Adrenal gland (tissue), 9 donors: ENCODE measurements at regions not wholly inside any gene's neighbourhood (a gene's known extent, or its start where the extent isn't known, plus 50 kb on each side); places are given as distances from the start of the nearest gene placed in this dataset.
"Not testable (repeated sequence)": the region's sequence is repeated elsewhere in the genome, so short reads cannot be mapped to it uniquely, and the experiment has no call there.

Experiments
- DNase-seq, 7 donors: peaks; one replicate each; pipeline ENCODE4 v3.0.0-alpha.2; 2019 to 2020
- H3K27ac ChIP-seq, 5 donors: fragments of 200-600 bp; sonication (generic) in 4 of 5; 1 replicate in 3 of 5; 2 replicates in 2 of 5; pipeline versions ENCODE4 v1.5.1 to v1.8.0; 2016 to 2020; ENCODE audit warnings: mild to moderate bottlenecking in 1 of 5
- H3K27me3 ChIP-seq: fragments of 200-600 bp; 2 replicates; pipeline ENCODE4 v1.8.0; 2021
- H3K36me3 ChIP-seq, 2 donors: fragments of 200-600 bp; replicated peaks in 1 of 2; 1 replicate in 1 of 2; 2 replicates in 1 of 2; pipeline versions ENCODE4 v1.5.1 to v1.8.0; 2018 to 2022
- H3K4me1 ChIP-seq, 2 donors: fragments of 200-600 bp; replicated peaks in 1 of 2; 1 replicate in 1 of 2; 2 replicates in 1 of 2; pipeline versions ENCODE4 v1.5.1 to v1.8.0; 2018 to 2021
- H3K4me3 ChIP-seq, 4 donors: fragments of 200-600 bp; sonication (generic) in 3 of 4; one replicate each; pipeline ENCODE4 v1.5.1; 2016 to 2018
- H3K9me3 ChIP-seq, 3 donors: fragments of 200-600 bp; sonication (generic) in 1 of 3; replicated peaks in 1 of 3; 1 replicate in 2 of 3; 2 replicates in 1 of 3; pipeline versions ENCODE4 v1.5.1 to v1.8.0; 2016 to 2021
- CTCF ChIP-seq, 6 experiments: fragments of 450-650 bp in 4 of 6; fragments of 200-600 bp in 2 of 6; sonication (generic) in 1 of 6; IDR thresholded peaks; 1 replicate in 5 of 6; 2 replicates in 1 of 6; pipeline versions ENCODE4 v1.5.1 to v1.8.0; 2016 to 2021; ENCODE audit warnings: antibody characterized with exemption in 6 of 6, mild to moderate bottlenecking in 2 of 6, moderate library complexity in 1 of 6
- POLR2A ChIP-seq, 2 donors: fragments of 450-650 bp; IDR thresholded peaks; one replicate each; pipeline ENCODE4 v1.6.1; 2017; ENCODE audit warnings: antibody characterized with exemption in 2 of 2, mild to moderate bottlenecking in 2 of 2, moderate library complexity in 1 of 2
- WGBS, 4 donors: extraction: QIAGEN DNeasy Blood & Tissue Kit in 2 of 4; methylation state at CpG; one replicate each; pipeline versions ENCODE4 v1.1.5 to v1.1.7; 2013 to 2017; 5-methylcytosine and 5-hydroxymethylcytosine counted together
- intact Hi-C, 2 donors: fragments of 100-400 bp; cut with DNase I; formaldehyde crosslinking; loops; one replicate each; pipeline versions ENCODE4 v1.14.1 to v1.15.0; 2022 to 2023
- donor health status: healthy with polysubstance abuse.
- donor health status: Bipolar disorder and iron deficiency.
- donor health status: DM: yes; HTN: yes; CAD: no.
- donor health status: DM: no; HTN: no; CAD: no.
- donor health status: DM: no; HTN: no; CAD: no.

DNA sequence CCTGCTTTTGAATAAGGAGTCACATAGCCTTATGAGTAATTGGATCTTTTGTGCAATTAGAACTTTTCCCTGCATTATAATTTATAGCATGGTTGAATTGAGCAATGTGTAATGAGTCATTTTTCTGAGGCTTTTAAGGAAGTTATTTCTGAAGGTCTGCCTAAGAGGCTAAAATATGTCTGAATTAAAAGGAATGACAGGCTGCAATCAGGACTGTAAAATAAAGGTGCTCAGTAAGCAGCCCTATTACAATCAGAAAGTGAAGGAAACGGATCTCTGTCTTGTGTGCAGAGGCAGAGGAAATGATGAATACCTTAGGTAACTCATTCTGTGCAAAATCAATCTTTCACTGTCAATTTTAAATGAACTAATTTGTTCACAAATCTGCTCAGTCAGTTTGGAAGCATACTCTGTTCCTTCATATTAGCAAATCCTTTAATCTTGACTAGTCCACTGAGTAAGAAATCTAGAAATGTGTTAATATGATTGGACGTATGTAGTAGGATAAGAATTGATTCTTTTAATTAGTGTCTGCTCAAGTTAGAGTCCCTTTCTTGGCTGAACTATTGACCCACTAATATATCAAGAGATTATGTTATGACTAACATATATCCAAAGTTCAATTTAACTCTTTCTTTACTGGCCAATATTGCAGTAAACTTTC, 290.1 kb downstream of the ZIC1 start:
- TF ChIP-seq CTCF (IDR thresholded peaks at IDR 0.05) (no peak), POLR2A (IDR thresholded peaks at IDR 0.05) (no peak)
- no peak overlapping the region for H3K27ac ChIP-seq
- H3K9me3 ChIP-seq: no peaks in the 10 kb centered on the region
- WGBS, 4 donors: 32 to 50% (median 40%) methylated on average over 2 of the region's 2 CpGs
- no peaks in the 10 kb centered on the region for H3K27me3 ChIP-seq
- no peaks in the 10 kb centered on the region for H3K36me3 ChIP-seq
- DNase-seq: no peak
- H3K4me3 ChIP-seq: no peak overlapping the region
- H3K4me1 ChIP-seq: peaks cover 0 to 5% of the 10 kb centered on the region in 2 donors
- intact Hi-C loops: no loop called here

DNA sequence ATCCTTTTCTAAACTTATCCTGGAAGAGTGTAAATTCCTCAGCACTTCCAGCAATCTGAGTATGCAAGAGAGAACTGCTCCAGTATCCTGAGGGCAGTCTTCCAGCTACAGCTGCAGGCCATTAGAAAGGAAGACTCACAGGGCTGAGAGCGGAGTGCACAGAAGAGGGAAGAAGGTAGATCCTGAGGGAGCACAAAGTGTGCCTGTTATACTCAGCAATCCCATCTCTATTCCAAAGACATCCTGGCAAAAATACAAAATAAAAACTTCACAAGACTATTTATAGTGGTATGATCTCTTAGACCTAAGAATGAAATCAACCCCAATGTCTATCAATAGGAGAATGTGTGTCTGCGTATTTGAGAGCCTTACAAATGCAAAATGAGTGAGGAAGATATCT, 292.0 kb downstream of the ZIC1 start:
- Histone ChIP-seq H3K27me3 (no peaks in the 10 kb centered on the region), H3K4me1 (peaks cover 0 to 5% of the 10 kb centered on the region in 2 donors), H3K9me3 (no peaks in the 10 kb centered on the region), H3K36me3 (no peaks in the 10 kb centered on the region), H3K27ac (no peak overlapping the region), H3K4me3 (no peak overlapping the region)
- 78 to 91% (median 87%) methylated on average over 2 of the region's 2 CpGs for WGBS, 4 donors
- intact Hi-C loops: no loop called here
- no peak for TF ChIP-seq CTCF (IDR thresholded peaks at IDR 0.05)
- no peak for TF ChIP-seq POLR2A (IDR thresholded peaks at IDR 0.05)
- DNase-seq: no peak

DNA sequence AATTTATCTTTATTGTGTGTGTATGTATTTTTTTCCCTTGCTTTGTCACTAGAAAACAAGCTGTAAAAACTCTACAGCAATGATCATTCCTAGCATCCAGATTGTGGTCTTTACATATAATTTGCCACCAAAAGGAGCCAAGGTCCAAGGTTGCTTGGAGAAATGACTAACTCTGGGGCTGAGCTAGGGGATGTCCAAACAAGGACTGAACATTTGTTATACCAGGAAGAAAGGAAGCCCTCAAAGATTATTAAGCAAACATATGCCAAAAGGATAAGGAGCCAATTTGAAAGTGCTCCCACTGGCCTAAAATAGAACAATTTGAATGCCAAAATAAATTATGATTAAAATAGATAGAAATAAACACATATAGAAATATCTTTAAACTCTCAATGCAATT, 293.3 kb downstream of the ZIC1 start:
- Histone ChIP-seq H3K27me3 (no peaks in the 10 kb centered on the region), H3K36me3 (no peaks in the 10 kb centered on the region), H3K27ac (no peak overlapping the region), H3K4me1 (peaks cover 0 to 5% of the 10 kb centered on the region in 2 donors), H3K4me3 (no peak overlapping the region), H3K9me3 (no peaks in the 10 kb centered on the region)
- intact Hi-C loops: no loop called here
- TF ChIP-seq POLR2A (IDR thresholded peaks at IDR 0.05): no peak
- TF ChIP-seq CTCF (IDR thresholded peaks at IDR 0.05): no peak
- no peak for DNase-seq

DNA sequence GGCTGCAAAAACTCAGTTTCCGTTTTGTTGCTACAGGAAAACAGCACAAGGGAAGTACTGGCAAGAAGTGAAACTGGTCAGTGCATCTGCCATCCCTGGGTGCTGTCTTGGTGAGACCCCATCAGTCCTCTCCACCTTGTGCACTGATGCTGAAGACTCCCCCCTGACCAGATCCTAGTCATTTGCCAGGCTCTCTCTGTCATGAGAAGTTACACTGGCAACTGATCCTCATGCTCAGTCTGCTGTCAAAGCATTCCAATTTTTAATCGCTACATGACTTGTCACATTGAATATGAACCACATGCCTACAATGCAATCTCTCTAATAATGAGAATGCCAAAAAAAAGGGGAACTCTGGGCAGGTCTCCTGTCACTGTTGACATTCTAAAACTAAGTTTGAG, 296.5 kb downstream of the ZIC1 start:
- Histone ChIP-seq H3K4me1 (no peaks in the 10 kb centered on the region), H3K4me3 (no peak overlapping the region), H3K36me3 (no peaks in the 10 kb centered on the region), H3K9me3 (no peaks in the 10 kb centered on the region), H3K27me3 (no peaks in the 10 kb centered on the region), H3K27ac (no peak overlapping the region)
- no peak for DNase-seq
- no peak for TF ChIP-seq POLR2A (IDR thresholded peaks at IDR 0.05)
- no peak for TF ChIP-seq CTCF (IDR thresholded peaks at IDR 0.05)
- intact Hi-C loops: no loop called here
- 45 to 70% (median 61%) methylated on average over 2 of the region's 2 CpGs for WGBS, 4 donors

- H3K36me3 ChIP-seq, DNase-seq, H3K4me1 ChIP-seq, H3K27me3 ChIP-seq, H3K9me3 ChIP-seq, H3K4me3 ChIP-seq, intact Hi-C loops, H3K27ac ChIP-seq: not testable (repeated sequence)
- WGBS, 4 donors: 57 to 72% (median 68%) methylated on average over 1 of the region's 1 CpG
Observed at GRCh38 chr3:147710753-147711152, 301.6 kb downstream of the ZIC1 start.
